Body of pancreas (tissue), 4 donors: ENCODE measurements at regions not wholly inside any gene's neighbourhood (a gene's known extent, or its start where the extent isn't known, plus 50 kb on each side); places are given as distances from the start of the nearest gene placed in this dataset.

Source experiments
- CTCF ChIP-seq, 7 experiments: fragments of 450-650 bp in 4 of 7; fragments of 200-600 bp in 3 of 7; sonication (generic) in 3 of 7; IDR thresholded peaks; one replicate each; pipeline ENCODE4 v1.5.1; 2016 to 2019; ENCODE audit warnings: antibody characterized with exemption in 7 of 7
- POLR2A ChIP-seq, 3 donors: fragments of 450-650 bp; IDR thresholded peaks; one replicate each; pipeline ENCODE4 v1.6.1; 2016; ENCODE audit warnings: antibody characterized with exemption in 3 of 3, mild to moderate bottlenecking in 2 of 3

GRCh38 chr12:58710901-58711300, 209.4 kb downstream of the LRIG3 start:
- no peak for TF ChIP-seq POLR2A (IDR thresholded peaks at IDR 0.05)
- TF ChIP-seq CTCF (IDR thresholded peaks at IDR 0.05) = no peak
